B cell (primary cell): ENCODE measurements at regions not wholly inside any gene's neighbourhood (a gene's known extent, or its start where the extent isn't known, plus 50 kb on each side); places are given as distances from the start of the nearest gene placed in this dataset.

Experiments used
- ATAC-seq: fragments of 200-7000 bp; cut with Tn5 transposase; one replicate; pipeline ENCODE4 v1.10.0; 2021; ENCODE audit warnings: low read depth, mild to moderate bottlenecking, moderate number of reproducible peaks, moderate library complexity
- CTCF ChIA-PET: fragments of 350-600 bp; sonication (Branson Sonifier 250); formaldehyde crosslinking; loops from one replicate; lab custom pipeline; 2021; ENCODE audit warnings: antibody characterized with exemption, inconsistent platforms; lab: Charles Lee
- POLR2A ChIA-PET: fragments of 350-600 bp; sonication (Branson Sonifier 250); formaldehyde crosslinking; loops from one replicate; lab custom pipeline; 2021; ENCODE audit warnings: antibody characterized with exemption; lab: Charles Lee
- DNase-seq: peaks from one replicate; pipeline ENCODE4 v3.0.0; 2013
- H2AFZ ChIP-seq: 2 replicates; pipeline ENCODE4 v1.6.1; 2012; ENCODE audit warnings: mild to moderate bottlenecking, low read depth, low read length; ENCODE audit not compliant: insufficient read depth, poor library complexity, severe bottlenecking
- H3K27ac ChIP-seq, 2 donors: 1 replicate in 1 of 2; 2 replicates in 1 of 2; pipeline ENCODE4 v1.5.1; 2012 to 2013; ENCODE audit warnings: low read length in 2 of 2, mild to moderate bottlenecking in 2 of 2, moderate library complexity in 1 of 2
- H3K27me3 ChIP-seq, 4 experiments: fragments of 200-600 bp in 1 of 4; sonication (generic) in 1 of 4; replicated peaks in 1 of 4; 1 replicate in 2 of 4; 2 replicates in 2 of 4; pipeline versions ENCODE4 v1.6.1 to v1.7.0; 2013 to 2016; ENCODE audit warnings: low read length in 3 of 4, mild to moderate bottlenecking in 2 of 4, mixed read lengths in 1 of 4, moderate library complexity in 1 of 4; ENCODE audit not compliant: insufficient read depth in 4 of 4, control insufficient read depth in 3 of 4; ENCODE audit errors: control extremely low read depth in 1 of 4
- H3K36me3 ChIP-seq, 2 experiments: replicated peaks in 1 of 2; 1 replicate in 1 of 2; 2 replicates in 1 of 2; pipeline versions ENCODE4 v1.6.1 to v1.7.1; 2013; ENCODE audit warnings: low read length in 1 of 2; ENCODE audit not compliant: insufficient read depth in 2 of 2, control insufficient read depth in 1 of 2; ENCODE audit errors: control extremely low read depth in 1 of 2, extremely low read depth in 1 of 2
- H3K4me1 ChIP-seq, 2 donors: fragments of 200-600 bp in 1 of 2; sonication (generic) in 1 of 2; 1 replicate in 1 of 2; 2 replicates in 1 of 2; pipeline versions ENCODE4 v1.5.1 to v1.6.1; 2013 to 2017; ENCODE audit warnings: low read length in 2 of 2; ENCODE audit not compliant: control insufficient read depth in 2 of 2, insufficient read depth in 2 of 2
- H3K4me2 ChIP-seq: replicated peaks from 2 replicates; pipeline ENCODE3; 2012; ENCODE audit warnings: mild to moderate bottlenecking, low read depth, low read length; ENCODE audit not compliant: poor library complexity, severe bottlenecking
- H3K4me3 ChIP-seq, 5 experiments: fragments of 200-600 bp in 1 of 5; sonication (generic) in 1 of 5; 1 replicate in 3 of 5; 2 replicates in 2 of 5; pipeline versions ENCODE4 v1.5.1 to v1.7.0; 2011 to 2016; ENCODE audit warnings: low read length in 4 of 5, mild to moderate bottlenecking in 4 of 5, low read depth in 2 of 5, control low read depth in 1 of 5, moderate library complexity in 1 of 5; ENCODE audit not compliant: insufficient read depth in 1 of 5; ENCODE audit errors: control extremely low read depth in 1 of 5, extremely low read depth in 1 of 5
- H3K79me2 ChIP-seq: fragments of 200-600 bp; sonication (generic); one replicate; pipeline ENCODE4 v1.6.0; 2016; ENCODE audit warnings: low read length; ENCODE audit not compliant: control insufficient read depth, insufficient read depth
- H3K9ac ChIP-seq: fragments of 200-600 bp; sonication (generic); 2 replicates; pipeline ENCODE4 v1.6.1; 2017; ENCODE audit warnings: mild to moderate bottlenecking, low read length, moderate library complexity
- H3K9me3 ChIP-seq, 3 donors: one replicate each; pipeline versions ENCODE4 v1.6.1 to v1.7.1; 2013; ENCODE audit warnings: low read length in 2 of 3; ENCODE audit not compliant: control insufficient read depth in 2 of 3, insufficient read depth in 1 of 3; ENCODE audit errors: control extremely low read depth in 1 of 3
- H4K20me1 ChIP-seq: 2 replicates; pipeline ENCODE4 v1.6.0; 2012; ENCODE audit warnings: mild to moderate bottlenecking, low read length; ENCODE audit not compliant: insufficient read depth, control insufficient read depth, poor library complexity, severe bottlenecking
- H3K27ac Mint-ChIP-seq: one replicate; pipeline ENCODE4 v1.8.0; 2021; ENCODE audit warnings: mixed read lengths
- H3K27me3 Mint-ChIP-seq: one replicate; pipeline ENCODE4 v1.8.0; 2021; ENCODE audit warnings: mixed read lengths
- H3K4me1 Mint-ChIP-seq: one replicate; pipeline ENCODE4 v1.8.0; 2021; ENCODE audit warnings: mixed read lengths
- H3K4me3 Mint-ChIP-seq: one replicate; pipeline ENCODE4 v1.8.0; 2021; ENCODE audit warnings: mixed read lengths
- H3K9me3 Mint-ChIP-seq: one replicate; pipeline ENCODE4 v1.8.0; 2022; ENCODE audit warnings: mixed read lengths; ENCODE audit not compliant: insufficient read depth
- EZH2 ChIP-seq: IDR thresholded peaks from 2 replicates; pipeline ENCODE4 v1.6.1; 2012; ENCODE audit warnings: borderline replicate concordance, low read depth, mild to moderate bottlenecking, moderate library complexity, low read length; ENCODE audit not compliant: insufficient read depth, poor library complexity, severe bottlenecking
- WGBS: methylation state at CpG from one replicate; pipeline ENCODE4 v1.1.5; 2013; ENCODE audit warnings: missing lambda C conversion rate; ENCODE audit not compliant: insufficient coverage; 5-methylcytosine and 5-hydroxymethylcytosine counted together
- intact Hi-C: fragments of 100-400 bp; cut with micrococcal nuclease; formaldehyde crosslinking; loops from one replicate; pipeline ENCODE4 v1.10.0; 2022
- TF ChIP-seq, protein P1 (sequence below): fragments of 200-600 bp; IDR thresholded peaks from one replicate; pipeline ENCODE4 v1.8.0; 2022; ENCODE audit warnings: antibody characterized with exemption, mild to moderate bottlenecking

DNA sequence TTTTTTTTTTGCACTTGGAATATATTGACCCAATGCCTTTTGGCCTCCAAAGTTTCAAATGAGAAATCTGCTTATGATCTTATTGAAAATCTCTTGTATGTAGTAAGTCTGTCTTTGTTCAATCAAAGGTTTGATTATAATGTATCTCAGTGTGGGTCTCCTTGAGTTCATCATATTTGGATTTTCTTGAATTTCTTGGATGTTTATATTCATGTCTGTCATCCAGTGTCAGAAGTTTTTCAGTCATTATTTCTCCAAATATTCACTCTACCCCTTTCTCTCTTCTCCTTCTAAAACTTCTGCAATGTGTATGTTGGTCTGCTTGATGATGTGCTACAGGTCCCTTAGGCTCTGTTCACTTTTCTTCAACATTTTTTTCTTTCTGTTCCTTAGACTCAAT is 95.9 kb upstream of the PTPRK start:
- intact Hi-C loops: no loop called here
- Mint-ChIP-seq H3K9me3 (peaks cover 5% of the 10 kb centered on the region), H3K4me3 (no peak overlapping the region), H3K27me3 (no peaks in the 10 kb centered on the region), H3K27ac (no peak overlapping the region), H3K4me1 (no peaks in the 10 kb centered on the region)
- H3K4me1 ChIP-seq: no peaks in the 10 kb centered on the region
- POLR2A ChIA-PET: no interaction called here
- TF ChIP-seq, protein P1, sequence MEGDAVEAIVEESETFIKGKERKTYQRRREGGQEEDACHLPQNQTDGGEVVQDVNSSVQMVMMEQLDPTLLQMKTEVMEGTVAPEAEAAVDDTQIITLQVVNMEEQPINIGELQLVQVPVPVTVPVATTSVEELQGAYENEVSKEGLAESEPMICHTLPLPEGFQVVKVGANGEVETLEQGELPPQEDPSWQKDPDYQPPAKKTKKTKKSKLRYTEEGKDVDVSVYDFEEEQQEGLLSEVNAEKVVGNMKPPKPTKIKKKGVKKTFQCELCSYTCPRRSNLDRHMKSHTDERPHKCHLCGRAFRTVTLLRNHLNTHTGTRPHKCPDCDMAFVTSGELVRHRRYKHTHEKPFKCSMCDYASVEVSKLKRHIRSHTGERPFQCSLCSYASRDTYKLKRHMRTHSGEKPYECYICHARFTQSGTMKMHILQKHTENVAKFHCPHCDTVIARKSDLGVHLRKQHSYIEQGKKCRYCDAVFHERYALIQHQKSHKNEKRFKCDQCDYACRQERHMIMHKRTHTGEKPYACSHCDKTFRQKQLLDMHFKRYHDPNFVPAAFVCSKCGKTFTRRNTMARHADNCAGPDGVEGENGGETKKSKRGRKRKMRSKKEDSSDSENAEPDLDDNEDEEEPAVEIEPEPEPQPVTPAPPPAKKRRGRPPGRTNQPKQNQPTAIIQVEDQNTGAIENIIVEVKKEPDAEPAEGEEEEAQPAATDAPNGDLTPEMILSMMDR: no peak
- TF ChIP-seq EZH2: no peak
- H4K20me1 ChIP-seq: no peaks in the 10 kb centered on the region
- DNase-seq (no peak), ATAC-seq (no peak)
- H2AFZ ChIP-seq: no peak overlapping the region
- no peak overlapping the region for H3K27ac ChIP-seq
- no peaks in the 10 kb centered on the region for H3K36me3 ChIP-seq
- H3K4me2 ChIP-seq: no peak overlapping the region
- H3K27me3 ChIP-seq: no peaks in the 10 kb centered on the region
- H3K79me2 ChIP-seq: no peaks in the 10 kb centered on the region
- H3K9ac ChIP-seq: no peak overlapping the region
- no peak overlapping the region for H3K4me3 ChIP-seq
- CTCF ChIA-PET: no interaction called here
- H3K9me3 ChIP-seq: no peaks in the 10 kb centered on the region

DNA sequence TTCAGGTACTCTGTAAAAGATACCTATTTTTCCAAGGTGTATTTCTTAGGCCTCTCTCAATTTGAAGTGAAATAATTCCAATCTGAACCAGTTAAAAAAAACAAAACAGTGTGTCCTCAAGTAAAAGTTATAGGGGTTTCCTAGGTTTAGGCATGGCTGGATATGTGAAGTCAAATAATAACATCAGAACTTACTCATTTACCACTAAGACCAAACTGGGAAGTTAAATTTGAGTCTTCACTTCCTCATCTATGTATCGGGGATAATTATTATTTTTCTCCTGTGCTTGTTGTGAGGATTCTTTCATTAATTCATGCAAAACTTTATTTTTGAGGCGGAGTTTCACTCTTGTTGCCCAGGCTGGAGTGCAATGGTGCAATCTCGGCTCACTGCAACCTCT is 86.2 kb upstream of the PTPRK start:
- Histone ChIP-seq H4K20me1 (no peaks in the 10 kb centered on the region), H3K4me1 (no peaks in the 10 kb centered on the region), H3K4me3 (no peak overlapping the region), H2AFZ (no peak overlapping the region), H3K36me3 (no peaks in the 10 kb centered on the region), H3K9ac (no peak overlapping the region), H3K27ac (no peak overlapping the region), H3K4me2 (no peak overlapping the region), H3K9me3 (no peaks in the 10 kb centered on the region), H3K27me3 (no peaks in the 10 kb centered on the region), H3K79me2 (no peaks in the 10 kb centered on the region)
- intact Hi-C loops: no loop called here
- Mint-ChIP-seq H3K4me3 (no peak overlapping the region), H3K9me3 (no peaks in the 10 kb centered on the region), H3K27ac (no peak overlapping the region), H3K4me1 (no peaks in the 10 kb centered on the region), H3K27me3 (no peaks in the 10 kb centered on the region)
- 100% methylated on average over 1 of the region's 3 CpGs for WGBS
- ChIA-PET POLR2A (no interaction called here), CTCF (no interaction called here)
- no peak for DNase-seq
- TF ChIP-seq, protein P1: no peak
- no peak for TF ChIP-seq EZH2
- ATAC-seq: no peak
